ENCODE measurements at regions not wholly inside any gene's neighbourhood (a gene's known extent, or its start where the extent isn't known, plus 50 kb on each side); places are given as distances from the start of the nearest gene placed in this dataset.

GRCh38 chr17:70493277-70493874, 324.0 kb downstream of the KCNJ2 start:
- no peak; the same call in 1 of the 2 replicates for TF ChIP-seq CTCF (conservative IDR thresholded peaks at IDR 0.05)
- TF ChIP-seq ZFX (IDR thresholded peaks at IDR 0.05) = no peak

GRCh38 chr17:70498631-70499030, 329.3 kb downstream of the KCNJ2 start:
- H3K27ac ChIP-seq = no peak overlapping the region
- TF ChIP-seq ZFX (IDR thresholded peaks at IDR 0.05) (no peak), CTCF (conservative IDR thresholded peaks at IDR 0.05) (no peak)

More at GRCh38 chr17:70493277-70493874, 324.0 kb downstream of the KCNJ2 start:
- no peak overlapping the region for H3K27ac ChIP-seq

GRCh38 chr17:70499067-70499786, 329.9 kb downstream of the KCNJ2 start:
- H3K27ac ChIP-seq = no peak overlapping the region
- TF ChIP-seq ZFX (IDR thresholded peaks at IDR 0.05) = no peak
- no peak for TF ChIP-seq CTCF (conservative IDR thresholded peaks at IDR 0.05)

- H3K27ac ChIP-seq = no peak overlapping the region
- TF ChIP-seq CTCF (conservative IDR thresholded peaks at IDR 0.05) = no peak
- TF ChIP-seq ZFX (IDR thresholded peaks at IDR 0.05) = no peak
Observed at GRCh38 chr17:70503449-70503848, 334.1 kb downstream of the KCNJ2 start.

- H3K27ac ChIP-seq = no peak overlapping the region
Observed at GRCh38 chr17:70510288-70510687, 341.0 kb downstream of the KCNJ2 start.

GRCh38 chr17:70517816-70518215, 348.5 kb downstream of the KCNJ2 start:
- TF ChIP-seq CTCF (conservative IDR thresholded peaks at IDR 0.05) (no peak), ZFX (IDR thresholded peaks at IDR 0.05) (no peak)
- no peak overlapping the region for H3K27ac ChIP-seq

More at GRCh38 chr17:70510288-70510687, 341.0 kb downstream of the KCNJ2 start:
- TF ChIP-seq ZFX (IDR thresholded peaks at IDR 0.05) = no peak
- no peak for TF ChIP-seq CTCF (conservative IDR thresholded peaks at IDR 0.05)

- TF ChIP-seq ZFX (IDR thresholded peaks at IDR 0.05) = no peak
- TF ChIP-seq CTCF (conservative IDR thresholded peaks at IDR 0.05) = no peak
- no peak overlapping the region for H3K27ac ChIP-seq
Observed at GRCh38 chr17:70519300-70519699, 350.0 kb downstream of the KCNJ2 start.
